Mesothelial cell of epicardium (in vitro differentiated cells): ENCODE measurements at regions not wholly inside any gene's neighbourhood (a gene's known extent, or its start where the extent isn't known, plus 50 kb on each side); places are given as distances from the start of the nearest gene placed in this dataset.

ENCODE experiments used
- DNase-seq, 2 experiments: peaks; one replicate each; pipeline ENCODE4 v3.0.0; 2021; ENCODE audit warnings: low spot score in 2 of 2; ENCODE audit not compliant: unreplicated experiment in 2 of 2
- H3K27ac Mint-ChIP-seq: 2 replicates; pipeline ENCODE4 v1.8.0; 2021; ENCODE audit warnings: mixed read lengths
- H3K27me3 Mint-ChIP-seq: 2 replicates; pipeline ENCODE4 v1.8.0; 2021; ENCODE audit warnings: low read depth, mixed read lengths
- H3K36me3 Mint-ChIP-seq: 2 replicates; pipeline ENCODE4 v1.8.0; 2021; ENCODE audit warnings: mixed read lengths
- H3K4me1 Mint-ChIP-seq: 2 replicates; pipeline ENCODE4 v1.8.0; 2021; ENCODE audit warnings: mixed read lengths
- H3K4me3 Mint-ChIP-seq: 2 replicates; pipeline ENCODE4 v1.8.0; 2021; ENCODE audit warnings: mild to moderate bottlenecking, moderate library complexity, mixed read lengths
- H3K9me3 Mint-ChIP-seq: 2 replicates; pipeline ENCODE4 v1.8.0; 2021; ENCODE audit warnings: mixed read lengths
- TF ChIP-seq, protein P1 (sequence below): fragments of 200-600 bp; sonication (generic); IDR thresholded peaks from one replicate; pipeline ENCODE4 v1.5.0; 2021; ENCODE audit warnings: antibody characterized with exemption; ENCODE audit not compliant: unreplicated experiment

DNA sequence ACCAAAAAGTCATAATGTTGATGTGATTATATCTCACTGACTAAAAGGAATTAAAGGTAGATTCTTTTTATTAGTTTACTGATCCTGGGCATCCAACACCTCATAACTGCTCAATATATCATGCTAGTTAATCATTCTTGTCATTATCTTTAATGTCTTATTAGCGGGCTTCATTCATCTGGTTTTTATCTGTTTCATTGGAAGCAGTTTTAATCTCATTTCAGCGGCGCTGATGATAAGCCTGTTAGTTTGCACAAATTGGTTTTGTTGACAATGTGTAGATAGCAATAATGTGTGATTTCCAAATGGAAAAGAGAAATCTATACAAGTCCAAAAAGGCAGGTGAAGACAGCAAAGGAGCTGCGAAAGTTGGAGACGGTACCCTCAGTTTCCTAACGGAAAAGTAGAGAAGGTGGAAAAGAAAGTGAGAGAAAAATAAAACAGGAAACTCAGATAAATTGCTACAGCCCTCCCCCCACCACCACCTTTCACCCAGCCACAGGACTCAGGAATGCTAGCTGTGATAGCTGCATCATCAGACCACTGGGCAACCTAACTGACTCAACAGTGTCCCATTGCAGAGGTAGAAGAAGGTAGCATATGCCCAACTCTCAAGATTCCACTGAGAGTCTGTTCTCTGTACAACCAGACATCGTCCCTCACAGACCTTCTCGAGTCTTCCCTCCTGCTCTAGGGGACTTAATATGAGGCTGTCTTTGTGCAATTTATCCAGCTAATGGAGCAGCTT lies 241.7 kb upstream of the CAMK1G start:
- H3K27me3 Mint-ChIP-seq = peaks cover 31% of the 10 kb centered on the region
- peaks cover 30% of the 10 kb centered on the region for H3K4me1 Mint-ChIP-seq
- TF ChIP-seq, protein P1, sequence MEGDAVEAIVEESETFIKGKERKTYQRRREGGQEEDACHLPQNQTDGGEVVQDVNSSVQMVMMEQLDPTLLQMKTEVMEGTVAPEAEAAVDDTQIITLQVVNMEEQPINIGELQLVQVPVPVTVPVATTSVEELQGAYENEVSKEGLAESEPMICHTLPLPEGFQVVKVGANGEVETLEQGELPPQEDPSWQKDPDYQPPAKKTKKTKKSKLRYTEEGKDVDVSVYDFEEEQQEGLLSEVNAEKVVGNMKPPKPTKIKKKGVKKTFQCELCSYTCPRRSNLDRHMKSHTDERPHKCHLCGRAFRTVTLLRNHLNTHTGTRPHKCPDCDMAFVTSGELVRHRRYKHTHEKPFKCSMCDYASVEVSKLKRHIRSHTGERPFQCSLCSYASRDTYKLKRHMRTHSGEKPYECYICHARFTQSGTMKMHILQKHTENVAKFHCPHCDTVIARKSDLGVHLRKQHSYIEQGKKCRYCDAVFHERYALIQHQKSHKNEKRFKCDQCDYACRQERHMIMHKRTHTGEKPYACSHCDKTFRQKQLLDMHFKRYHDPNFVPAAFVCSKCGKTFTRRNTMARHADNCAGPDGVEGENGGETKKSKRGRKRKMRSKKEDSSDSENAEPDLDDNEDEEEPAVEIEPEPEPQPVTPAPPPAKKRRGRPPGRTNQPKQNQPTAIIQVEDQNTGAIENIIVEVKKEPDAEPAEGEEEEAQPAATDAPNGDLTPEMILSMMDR = no peak
- no peak overlapping the region for H3K27ac Mint-ChIP-seq
- peaks cover 7% of the 10 kb centered on the region for H3K9me3 Mint-ChIP-seq
- H3K36me3 Mint-ChIP-seq = no peaks in the 10 kb centered on the region
- no peak for DNase-seq
- H3K4me3 Mint-ChIP-seq = no peak overlapping the region

DNA sequence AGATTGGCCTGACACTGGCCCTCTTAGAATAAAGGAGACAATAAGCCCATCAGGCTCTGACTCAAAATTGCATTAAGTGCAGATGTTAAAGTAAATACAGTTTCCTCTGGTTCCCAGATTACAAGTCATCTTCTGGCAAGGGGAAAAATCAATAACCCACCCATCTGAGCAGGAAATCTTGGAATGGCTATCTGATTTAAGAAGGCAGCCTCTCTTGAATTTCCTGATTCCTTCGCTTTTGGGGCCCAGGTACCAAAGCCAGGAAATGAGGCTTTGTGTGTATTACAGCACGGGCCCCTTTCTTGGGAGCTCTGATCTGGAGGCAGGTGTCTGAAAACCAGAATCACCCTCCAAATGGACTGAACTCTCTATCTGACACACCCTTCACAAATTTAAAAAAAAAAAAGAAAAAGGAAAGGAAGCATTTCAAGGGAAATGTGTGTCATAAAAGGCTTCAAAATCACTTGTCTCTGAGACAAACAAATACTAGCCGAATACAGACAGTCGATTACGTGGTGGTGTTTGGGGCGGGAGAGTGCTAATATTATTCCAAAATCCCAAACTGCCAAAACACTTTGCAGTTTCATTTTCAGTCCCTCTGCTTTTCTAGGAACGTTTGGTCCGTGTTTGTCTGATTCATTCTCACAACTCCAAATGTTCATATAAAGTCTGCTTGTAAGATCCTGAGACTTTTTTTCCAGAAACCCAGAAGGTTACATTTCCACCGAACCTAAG lies 240.9 kb upstream of the CAMK1G start:
- H3K27ac Mint-ChIP-seq = no peak overlapping the region
- no peak for DNase-seq
- no peak overlapping the region for H3K4me3 Mint-ChIP-seq
- peaks cover 9% of the 10 kb centered on the region for H3K9me3 Mint-ChIP-seq
- peaks cover 35% of the 10 kb centered on the region for H3K4me1 Mint-ChIP-seq
- H3K27me3 Mint-ChIP-seq = peaks cover 31% of the 10 kb centered on the region
- TF ChIP-seq, protein P1 = no peak
- no peaks in the 10 kb centered on the region for H3K36me3 Mint-ChIP-seq

DNA sequence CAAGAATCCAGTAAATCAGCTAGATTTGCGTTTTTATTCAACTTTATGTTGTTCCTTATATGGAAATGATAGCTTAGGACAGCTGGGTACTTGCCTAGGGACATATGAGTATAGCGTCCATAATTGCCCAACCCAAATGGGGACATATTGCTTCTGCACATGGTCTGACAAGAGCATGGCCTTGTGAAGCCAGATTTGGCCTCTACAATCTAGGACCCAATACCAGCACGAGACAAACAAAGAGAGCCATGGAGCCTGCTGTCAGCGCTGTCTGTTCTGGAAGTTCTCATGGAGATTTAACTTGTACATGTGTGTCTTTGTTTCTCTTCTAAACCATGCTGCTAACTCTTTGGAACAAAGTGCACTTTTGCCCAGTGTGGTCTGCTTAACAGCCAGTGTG lies 240.0 kb upstream of the CAMK1G start:
- Mint-ChIP-seq H3K4me3 (no peak overlapping the region), H3K27me3 (peaks cover 27% of the 10 kb centered on the region), H3K4me1 (peaks cover 44% of the 10 kb centered on the region), H3K27ac (no peak overlapping the region), H3K9me3 (peaks cover 9% of the 10 kb centered on the region), H3K36me3 (no peaks in the 10 kb centered on the region)
- TF ChIP-seq, protein P1 = no peak
- no peak for DNase-seq

DNA sequence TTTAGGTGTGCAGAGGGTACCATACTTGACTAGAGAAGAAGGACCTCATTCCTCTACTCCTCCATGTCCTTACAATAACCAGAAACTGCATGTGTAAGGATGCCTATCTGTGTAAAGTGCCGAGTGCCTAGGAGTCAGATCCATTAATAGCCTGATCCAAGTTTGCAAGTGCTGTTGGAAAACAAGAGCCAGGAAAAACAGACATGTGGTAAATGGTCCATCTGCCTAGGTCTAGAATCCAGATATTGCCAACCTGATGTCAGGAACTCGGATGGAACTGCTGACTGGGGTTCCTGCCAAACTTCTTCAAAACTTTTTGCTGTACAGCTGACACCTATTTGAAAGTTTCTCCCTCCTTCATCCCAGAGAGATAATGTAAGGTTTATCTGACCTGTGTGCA lies 239.4 kb upstream of the CAMK1G start:
- TF ChIP-seq, protein P1 = no peak
- Mint-ChIP-seq H3K27ac (no peak overlapping the region), H3K4me3 (no peak overlapping the region), H3K27me3 (peaks cover 27% of the 10 kb centered on the region), H3K4me1 (peaks cover 50% of the 10 kb centered on the region), H3K9me3 (peaks cover 9% of the 10 kb centered on the region), H3K36me3 (no peaks in the 10 kb centered on the region)
- DNase-seq = no peak

DNA sequence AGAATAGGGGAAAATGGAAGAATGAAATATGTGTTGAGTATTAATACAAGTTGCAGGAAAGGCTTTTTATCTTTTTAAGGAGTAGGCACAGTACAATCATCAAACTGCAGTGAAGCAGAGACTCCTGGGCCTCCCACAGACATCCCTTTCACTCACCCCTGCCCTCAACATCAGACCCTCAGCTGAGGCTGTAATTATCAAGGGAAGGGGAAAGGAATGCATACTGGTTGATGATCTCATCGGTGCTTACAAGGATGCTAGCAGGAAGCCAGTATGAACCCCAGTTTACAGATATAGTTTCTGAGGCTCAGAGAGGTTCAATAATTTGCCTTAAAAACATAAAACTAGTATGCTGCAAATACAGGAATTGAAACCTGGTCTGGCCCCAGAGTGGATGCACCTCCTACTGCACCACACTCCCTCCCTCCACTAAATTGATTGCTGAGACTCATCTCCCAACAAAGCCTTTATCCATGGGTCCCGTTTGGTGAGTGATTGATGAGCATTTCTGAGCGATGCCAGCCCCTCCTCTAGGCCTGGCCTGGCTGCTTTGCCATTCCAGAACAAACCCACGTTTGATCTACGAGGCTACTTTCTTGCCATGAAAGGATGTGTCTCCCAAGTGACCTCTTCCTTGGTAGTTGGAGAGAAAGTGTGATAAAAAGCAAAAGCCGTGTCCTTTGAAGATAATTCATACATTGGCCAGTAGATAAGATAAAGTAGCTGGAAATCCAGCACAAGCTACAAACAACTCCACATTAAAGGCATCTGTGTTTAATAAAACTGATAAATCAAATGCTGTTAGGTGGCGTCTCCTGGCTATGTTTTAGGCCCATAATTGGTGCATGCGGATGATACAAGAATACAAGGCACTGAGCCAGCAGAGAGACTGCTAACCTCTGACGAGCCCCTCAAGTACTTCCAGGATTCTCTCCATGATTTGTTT lies 233.9 kb upstream of the CAMK1G start:
- TF ChIP-seq, protein P1 = no peak
- peak in 1 of 2 experiments; percentile 50 for DNase-seq
- H3K27me3 Mint-ChIP-seq = peaks cover 3% of the 10 kb centered on the region
- H3K4me3 Mint-ChIP-seq = no peak overlapping the region
- H3K4me1 Mint-ChIP-seq = peaks cover 68% of the 10 kb centered on the region
- H3K27ac Mint-ChIP-seq = peak overlapping the region; percentile 92
- H3K9me3 Mint-ChIP-seq = peaks cover 9% of the 10 kb centered on the region
- H3K36me3 Mint-ChIP-seq = no peaks in the 10 kb centered on the region
